ENCODE measurements at regions not wholly inside any gene's neighbourhood (a gene's known extent, or its start where the extent isn't known, plus 50 kb on each side); places are given as distances from the start of the nearest gene placed in this dataset.

GRCh38 chr6:9138936-9139335 is 703.6 kb upstream of the SLC35B3 start:
- H3K23me2 ChIP-seq (ENCODE audit: insufficient read length, low read depth, low read length, poor library complexity, severe bottlenecking): no peaks in the 10 kb centered on the region
- no peak overlapping the region for H2BK120ac ChIP-seq (ENCODE audit: low read depth, low read length, poor library complexity, severe bottlenecking)
- DNase-seq: no peak
- no peak overlapping the region for H2BK20ac ChIP-seq (ENCODE audit: low read depth, low read length, poor library complexity, severe bottlenecking)
- H3K4ac ChIP-seq (ENCODE audit: low read depth, low read length): no peak overlapping the region
- peaks cover 7% of the 10 kb centered on the region in 2 experiments for H3K4me1 Mint-ChIP-seq
- no peak overlapping the region for H4K8ac ChIP-seq (replicated peaks; ENCODE audit: insufficient read length, low read depth, low read length)
- no peak overlapping the region for H3K18ac ChIP-seq (ENCODE audit: insufficient read length, low read depth, low read length)
- peaks cover 4% of the 10 kb centered on the region in 2 experiments for H3K9me3 Mint-ChIP-seq
- peaks cover 3 to 5% (median 3%) of the 10 kb centered on the region in 3 experiments; a peak in 4 of 7 replicates for H3K36me3 Mint-ChIP-seq (ENCODE audit: insufficient read depth in 1 of 3, low read depth in 3 of 3)
- H3K27me3 Mint-ChIP-seq (ENCODE audit: low read depth): no peaks in the 10 kb centered on the region
- no peak overlapping the region for H3K4me2 ChIP-seq (ENCODE audit: insufficient read depth, insufficient read length, low read length)
- no peaks in the 10 kb centered on the region for H3K79me2 ChIP-seq (ENCODE audit: insufficient read depth, low read length)
- no peaks in the 10 kb centered on the region for H3K79me1 ChIP-seq (ENCODE audit: insufficient read depth, low read depth, low read length, poor library complexity, severe bottlenecking)
- H4K5ac ChIP-seq (ENCODE audit: insufficient read length, low read depth, low read length): no peak overlapping the region
- H3K9me3 ChIP-seq (ENCODE audit: control insufficient read depth, low read depth, low read length): no peaks in the 10 kb centered on the region
- H3K27ac ChIP-seq (ENCODE audit: insufficient read length, low read depth, low read length): no peak overlapping the region
- H2AK5ac ChIP-seq (ENCODE audit: insufficient read length, low read length): no peak overlapping the region
- H4K20me1 ChIP-seq (ENCODE audit: control insufficient read depth, insufficient read depth, insufficient read length): no peaks in the 10 kb centered on the region
- TF ChIP-seq CTCF (conservative IDR thresholded peaks at IDR 0.05): no peak
- H3K4me3 Mint-ChIP-seq: no peak overlapping the region
- no peak overlapping the region for H3K27ac Mint-ChIP-seq
- no peak overlapping the region for H3K23ac ChIP-seq (ENCODE audit: insufficient read length, low read depth, low read length)
- H3K9ac ChIP-seq (ENCODE audit: extremely low read depth, insufficient read length, low read length): no peak overlapping the region
- no peaks in the 10 kb centered on the region for H3K27me3 ChIP-seq (ENCODE audit: insufficient read depth, low read length)
- no peaks in the 10 kb centered on the region for H3K4me1 ChIP-seq (ENCODE audit: insufficient read depth, low read length)
- H2BK5ac ChIP-seq (ENCODE audit: insufficient read length, low read length): no peak overlapping the region
- H3T11ph ChIP-seq (ENCODE audit: low read length): no peak overlapping the region
- no CpG with 5 or more reads among the region's 5 CpGs for WGBS (ENCODE audit: extremely low coverage, insufficient read length, low lambda C conversion rate)
- H2BK15ac ChIP-seq (ENCODE audit: low read depth, low read length): no peak overlapping the region
- no peak overlapping the region for H3K56ac ChIP-seq (ENCODE audit: insufficient read length, low read depth, low read length)
- H2BK12ac ChIP-seq (ENCODE audit: insufficient read length, low read depth, low read length): no peak overlapping the region
- H4K91ac ChIP-seq (ENCODE audit: insufficient read length, low read depth, low read length): no peak overlapping the region
- no peak overlapping the region for H2AFZ ChIP-seq (ENCODE audit: low read length)
- no peak overlapping the region for H3K14ac ChIP-seq (ENCODE audit: insufficient read depth, low read length)

All from H9 (cell line).